ENCODE measurements at regions not wholly inside any gene's neighbourhood (a gene's known extent, or its start where the extent isn't known, plus 50 kb on each side); places are given as distances from the start of the nearest gene placed in this dataset.

GRCh38 chr6:2435323-2435722 lies 189.9 kb upstream of the GMDS start:
- no peak for TF ChIP-seq YY1 (IDR thresholded peaks at IDR 0.05; ENCODE audit: insufficient read depth, insufficient read length)
- TF ChIP-seq SUZ12 (IDR thresholded peaks at IDR 0.05; ENCODE audit: extremely low read depth, insufficient read depth, insufficient read length), result no peak

Measured in NT2/D1 (cell line).